WI38 (cell line): ENCODE measurements at regions not wholly inside any gene's neighbourhood (a gene's known extent, or its start where the extent isn't known, plus 50 kb on each side); places are given as distances from the start of the nearest gene placed in this dataset.

Experiments used
- H3K4me3 ChIP-seq: 2 replicates; pipeline ENCODE4 v1.5.1; 2011; ENCODE audit warnings: low read depth, mild to moderate bottlenecking, control low read depth, low read length
- TF ChIP-seq, protein P1 (sequence below): IDR thresholded peaks from 2 replicates; pipeline ENCODE4 v1.5.1; 2012; ENCODE audit warnings: low read depth, mild to moderate bottlenecking, control low read depth, low read length

DNA sequence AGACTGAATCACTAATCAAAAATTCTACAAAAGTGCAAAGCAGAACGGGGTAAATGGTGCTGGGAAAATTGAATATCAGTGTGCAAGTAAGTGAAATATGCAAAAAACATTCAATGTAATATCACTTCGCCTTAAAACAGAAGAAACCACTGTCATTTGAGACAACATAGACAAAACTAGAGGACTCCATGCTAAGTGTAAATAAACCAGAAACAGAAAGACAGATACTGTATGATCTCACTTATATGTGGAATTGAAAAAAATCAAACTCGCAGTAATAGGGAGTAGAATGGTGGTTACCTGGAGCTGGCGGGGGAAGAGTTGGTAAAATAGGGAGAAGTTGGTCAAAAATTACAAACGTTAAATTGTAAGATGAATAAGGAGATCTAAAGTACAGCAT is 1420.0 kb upstream of the CDH2 start:
- H3K4me3 ChIP-seq, result no peak overlapping the region
- TF ChIP-seq, protein P1, sequence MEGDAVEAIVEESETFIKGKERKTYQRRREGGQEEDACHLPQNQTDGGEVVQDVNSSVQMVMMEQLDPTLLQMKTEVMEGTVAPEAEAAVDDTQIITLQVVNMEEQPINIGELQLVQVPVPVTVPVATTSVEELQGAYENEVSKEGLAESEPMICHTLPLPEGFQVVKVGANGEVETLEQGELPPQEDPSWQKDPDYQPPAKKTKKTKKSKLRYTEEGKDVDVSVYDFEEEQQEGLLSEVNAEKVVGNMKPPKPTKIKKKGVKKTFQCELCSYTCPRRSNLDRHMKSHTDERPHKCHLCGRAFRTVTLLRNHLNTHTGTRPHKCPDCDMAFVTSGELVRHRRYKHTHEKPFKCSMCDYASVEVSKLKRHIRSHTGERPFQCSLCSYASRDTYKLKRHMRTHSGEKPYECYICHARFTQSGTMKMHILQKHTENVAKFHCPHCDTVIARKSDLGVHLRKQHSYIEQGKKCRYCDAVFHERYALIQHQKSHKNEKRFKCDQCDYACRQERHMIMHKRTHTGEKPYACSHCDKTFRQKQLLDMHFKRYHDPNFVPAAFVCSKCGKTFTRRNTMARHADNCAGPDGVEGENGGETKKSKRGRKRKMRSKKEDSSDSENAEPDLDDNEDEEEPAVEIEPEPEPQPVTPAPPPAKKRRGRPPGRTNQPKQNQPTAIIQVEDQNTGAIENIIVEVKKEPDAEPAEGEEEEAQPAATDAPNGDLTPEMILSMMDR, result no peak

DNA sequence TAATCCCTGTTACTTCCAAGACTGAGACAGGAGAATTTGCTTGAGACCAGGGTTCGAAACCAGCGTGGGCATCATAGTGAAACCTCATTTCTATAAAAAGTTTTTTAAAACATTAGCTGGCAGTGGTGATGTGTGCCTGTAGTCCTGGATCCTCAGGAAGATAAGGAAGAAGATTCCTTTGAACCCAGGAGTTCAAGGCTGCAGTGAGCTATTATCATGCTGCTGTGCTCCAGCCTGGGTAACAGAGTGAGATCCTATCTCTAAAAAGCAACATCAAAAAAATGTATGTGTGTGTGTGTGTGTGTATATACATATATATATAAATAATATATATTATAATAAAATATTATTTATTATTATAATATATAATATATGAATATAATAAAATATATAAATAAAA is 1417.6 kb upstream of the CDH2 start:
- TF ChIP-seq, protein P1, result no peak
- H3K4me3 ChIP-seq, result no peak overlapping the region

DNA sequence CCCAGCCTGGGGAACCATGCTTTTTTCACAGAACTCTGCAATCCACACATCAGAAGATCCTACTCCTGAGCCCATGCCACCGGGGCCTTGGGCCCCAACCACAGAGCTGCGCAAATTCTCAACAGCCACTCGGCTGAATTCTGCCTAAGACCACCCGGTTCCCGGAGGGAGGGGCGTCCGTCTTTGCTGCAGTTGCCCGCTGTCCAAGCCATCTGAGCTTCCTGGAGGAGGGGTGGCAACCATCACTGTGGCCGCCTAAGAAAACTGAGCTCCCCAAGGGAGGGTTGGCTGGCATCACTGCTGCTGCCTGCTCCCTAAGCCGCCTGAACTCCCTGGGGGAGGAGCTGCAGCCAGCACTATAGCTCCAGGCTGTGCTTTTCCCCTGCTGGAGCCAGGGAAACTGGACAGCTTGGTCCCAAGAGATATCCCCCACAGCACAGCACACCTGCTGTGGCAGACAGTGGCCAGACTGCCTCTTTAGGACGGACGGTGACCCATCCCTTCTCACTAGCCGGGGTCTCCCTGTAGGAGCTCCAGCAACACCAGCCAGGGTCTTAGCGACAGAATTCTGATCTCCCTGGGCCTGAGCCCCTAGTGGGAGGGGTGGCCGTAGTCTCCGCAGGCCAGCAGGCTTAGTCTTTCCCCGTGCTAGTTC is 1411.6 kb upstream of the CDH2 start:
- TF ChIP-seq, protein P1, result no peak
- H3K4me3 ChIP-seq, result no peak overlapping the region

DNA sequence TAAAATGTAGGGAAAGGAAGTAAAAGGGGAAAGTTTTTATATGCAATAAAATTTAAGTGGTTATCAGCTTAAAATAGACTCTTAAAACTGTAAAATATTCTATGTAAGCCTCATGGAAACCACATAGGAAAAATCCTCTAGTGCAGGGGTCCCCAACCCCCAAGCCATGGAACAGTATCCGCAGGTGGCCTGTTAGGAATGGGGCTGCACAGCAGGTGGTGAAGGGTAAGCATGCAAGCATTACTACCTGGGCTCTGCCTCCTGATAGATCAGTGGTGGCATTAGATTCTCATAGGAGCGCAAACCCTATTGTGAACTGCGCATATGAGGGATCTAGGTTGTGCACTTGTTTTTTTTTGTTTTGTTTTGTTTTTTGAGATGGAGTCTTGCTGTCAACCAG is 1409.3 kb upstream of the CDH2 start:
- TF ChIP-seq, protein P1, result no peak
- H3K4me3 ChIP-seq, result no peak overlapping the region

DNA sequence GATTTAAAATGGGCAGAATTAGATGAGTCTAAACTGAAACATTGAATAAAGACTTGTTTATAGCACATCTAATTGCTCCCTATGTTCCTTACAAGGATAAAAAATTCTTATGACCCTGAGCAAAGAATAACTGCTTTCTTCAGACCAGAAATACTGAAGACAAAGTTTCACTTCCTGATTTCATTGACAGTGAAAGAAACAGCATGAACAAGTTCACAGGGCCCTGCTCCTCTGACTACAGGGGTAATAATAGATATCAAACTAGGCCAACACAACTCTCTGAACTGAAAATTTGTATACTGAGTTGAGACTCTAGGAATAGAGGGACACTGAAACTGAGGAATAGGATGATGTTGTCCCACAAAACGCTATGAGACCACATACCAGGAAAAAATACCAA is 1383.3 kb upstream of the CDH2 start:
- TF ChIP-seq, protein P1, result no peak
- H3K4me3 ChIP-seq, result no peak overlapping the region

DNA sequence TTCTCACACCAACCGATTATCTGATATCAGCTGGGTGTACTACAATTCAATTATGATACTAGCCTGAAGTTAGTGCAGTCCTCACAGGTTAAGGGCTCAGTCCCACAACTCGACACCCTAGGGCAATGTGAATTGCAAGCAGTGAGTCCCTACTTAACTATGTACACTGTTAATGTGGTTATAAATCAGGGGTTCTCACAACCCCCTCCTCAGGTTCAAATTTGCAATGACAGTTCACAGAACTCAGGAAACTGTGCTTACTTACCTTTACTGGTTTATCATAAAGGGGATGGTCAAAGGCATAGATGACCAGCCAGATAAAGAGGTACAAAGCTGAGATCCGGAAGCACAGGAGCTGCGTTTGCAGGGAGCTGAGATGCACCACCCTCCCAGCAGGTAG is 1379.1 kb upstream of the CDH2 start:
- TF ChIP-seq, protein P1, result no peak

DNA sequence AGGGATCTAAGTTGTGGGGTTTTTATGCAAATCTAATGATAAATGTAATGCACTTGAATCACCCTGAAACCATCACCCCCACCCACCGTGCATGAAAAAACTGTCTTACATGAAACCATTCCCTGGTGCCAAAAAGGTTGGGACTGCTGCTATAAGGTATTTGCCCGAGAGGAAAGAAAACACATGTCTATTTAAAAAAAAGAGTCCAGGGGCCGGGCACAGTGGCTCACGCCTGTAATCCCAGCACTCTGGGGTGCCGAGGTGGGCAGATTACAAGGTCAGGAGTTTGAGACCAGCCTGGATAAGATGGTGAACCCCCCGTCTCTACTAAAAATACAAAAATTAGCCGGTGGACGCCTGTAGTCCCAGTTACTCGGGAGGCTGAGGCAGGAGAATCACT is 1372.8 kb upstream of the CDH2 start:
- H3K4me3 ChIP-seq, result no peak overlapping the region
- TF ChIP-seq, protein P1, result no peak

More for the DNA sequence above, 1379.1 kb upstream of the CDH2 start:
- no peak overlapping the region for H3K4me3 ChIP-seq
